IMR-90 (cell line): ENCODE measurements at regions not wholly inside any gene's neighbourhood (a gene's known extent, or its start where the extent isn't known, plus 50 kb on each side); places are given as distances from the start of the nearest gene placed in this dataset.

Experiments used
- ATAC-seq: fragments of 200-7000 bp; cut with Tn5 transposase; 2 replicates; pipeline ENCODE4 v1.9.1; 2020; ENCODE audit warnings: low read depth, mild to moderate bottlenecking, moderate library complexity
- BruUV-seq: library from RNA; stranded (reverse); fragments of 400-500 nt; replicated peaks from 2 replicates; lab custom pipeline; 2021; lab: Mats Ljungman, UMichigan
- CTCF ChIA-PET: fragments of 300-600 bp; formaldehyde crosslinking; extraction: SDS; loops from one replicate; lab custom pipeline; 2021; ENCODE audit warnings: antibody characterized with exemption; lab: Yijun Ruan, JAX
- POLR2A ChIA-PET: fragments of 300-600 bp; sonication (Branson Sonifier 250); formaldehyde crosslinking; loops from one replicate; lab custom pipeline; 2022; ENCODE audit warnings: antibody characterized with exemption; ENCODE audit not compliant: unreplicated experiment; lab: Charles Lee
- DNase-seq: peaks from one replicate; pipeline ENCODE4 v3.0.0; 2013
- H2AFZ ChIP-seq: replicated peaks from 2 replicates; pipeline ENCODE3; 2013; ENCODE audit warnings: low read length, mild to moderate bottlenecking; ENCODE audit not compliant: poor library complexity
- H2AK5ac ChIP-seq: 2 replicates; pipeline ENCODE4 v1.6.1; 2013; ENCODE audit warnings: low read depth, low read length, inconsistent platforms
- H2AK9ac ChIP-seq: replicated peaks from 2 replicates; pipeline ENCODE3; 2013; ENCODE audit warnings: mild to moderate bottlenecking, low read depth, low read length, moderate library complexity; ENCODE audit not compliant: poor library complexity
- H2BK120ac ChIP-seq: 2 replicates; pipeline ENCODE4 v1.6.1; 2013; ENCODE audit warnings: low read depth, low read length, inconsistent platforms
- H2BK15ac ChIP-seq: 3 replicates; pipeline ENCODE4 v1.6.1; 2013; ENCODE audit warnings: low read depth, low read length, inconsistent platforms
- H2BK20ac ChIP-seq: 2 replicates; pipeline ENCODE4 v1.6.1; 2013; ENCODE audit warnings: low read depth, mild to moderate bottlenecking, inconsistent platforms, low read length, moderate library complexity
- H2BK5ac ChIP-seq: 2 replicates; pipeline ENCODE4 v1.6.1; 2013; ENCODE audit warnings: mild to moderate bottlenecking, low read depth, low read length, inconsistent platforms; ENCODE audit not compliant: poor library complexity, severe bottlenecking
- H3K14ac ChIP-seq: replicated peaks from 2 replicates; pipeline ENCODE4 v1.6.1; 2013; ENCODE audit warnings: low read depth, low read length, inconsistent platforms
- H3K18ac ChIP-seq: 2 replicates; pipeline ENCODE4 v1.6.1; 2013; ENCODE audit warnings: low read depth, low read length, control low read depth
- H3K23ac ChIP-seq: 2 replicates; pipeline ENCODE4 v1.6.1; 2013; ENCODE audit warnings: low read depth, low read length, inconsistent platforms
- H3K27ac ChIP-seq: 2 replicates; pipeline ENCODE4 v1.5.1; 2013; ENCODE audit warnings: mild to moderate bottlenecking, control low read depth, low read length; ENCODE audit not compliant: insufficient read depth
- H3K27me3 ChIP-seq: 2 replicates; pipeline ENCODE4 v1.6.1; 2013; ENCODE audit warnings: low read length; ENCODE audit not compliant: control insufficient read depth, insufficient read depth
- H3K36me3 ChIP-seq: 2 replicates; pipeline ENCODE4 v1.6.1; 2013; ENCODE audit warnings: low read length, mixed read lengths; ENCODE audit not compliant: control insufficient read depth, insufficient read depth
- H3K4ac ChIP-seq: 2 replicates; pipeline ENCODE4 v1.6.1; 2013; ENCODE audit warnings: low read depth, low read length, inconsistent platforms
- H3K4me1 ChIP-seq: 2 replicates; pipeline ENCODE4 v1.6.1; 2013; ENCODE audit warnings: low read length, mixed read lengths; ENCODE audit not compliant: control insufficient read depth, insufficient read depth
- H3K4me2 ChIP-seq: 2 replicates; pipeline ENCODE4 v1.6.1; 2013; ENCODE audit warnings: low read depth, mild to moderate bottlenecking, control low read depth, low read length, moderate library complexity
- H3K4me3 ChIP-seq: 2 replicates; pipeline ENCODE4 v1.5.1; 2013; ENCODE audit warnings: low read depth, mild to moderate bottlenecking, control low read depth, low read length, moderate library complexity; ENCODE audit not compliant: insufficient read depth
- H3K56ac ChIP-seq: 2 replicates; pipeline ENCODE4 v1.6.1; 2013; ENCODE audit warnings: low read length, inconsistent platforms; ENCODE audit not compliant: insufficient read depth; ENCODE audit errors: extremely low read depth
- H3K79me1 ChIP-seq, 2 experiments: 2 replicates each; pipeline ENCODE4 v1.6.1; 2013; ENCODE audit warnings: low read length in 2 of 2, inconsistent platforms in 1 of 2, low read depth in 1 of 2
- H3K9ac ChIP-seq: 2 replicates; pipeline ENCODE4 v1.6.1; 2013; ENCODE audit warnings: low read depth, low read length, control low read depth
- H3K9me1 ChIP-seq: 2 replicates; pipeline ENCODE4 v1.6.1; 2013; ENCODE audit warnings: low read length, inconsistent platforms; ENCODE audit not compliant: insufficient read depth
- H3K9me3 ChIP-seq: 2 replicates; pipeline ENCODE4 v1.6.1; 2013; ENCODE audit warnings: low read length; ENCODE audit not compliant: control insufficient read depth, insufficient read depth
- H4K20me1 ChIP-seq: 2 replicates; pipeline ENCODE4 v1.6.1; 2013; ENCODE audit warnings: low read length, inconsistent platforms; ENCODE audit not compliant: insufficient read depth
- H4K5ac ChIP-seq: 2 replicates; pipeline ENCODE4 v1.6.1; 2013; ENCODE audit warnings: mild to moderate bottlenecking, low read depth, low read length, control low read depth
- H4K8ac ChIP-seq, 2 experiments: 2 replicates each; pipeline ENCODE4 v1.6.1; 2013; ENCODE audit warnings: low read depth in 2 of 2, low read length in 2 of 2, control low read depth in 1 of 2, inconsistent platforms in 1 of 2
- H4K91ac ChIP-seq: 2 replicates; pipeline ENCODE4 v1.6.1; 2013; ENCODE audit warnings: low read depth, low read length, inconsistent platforms; ENCODE audit not compliant: insufficient read depth
- CEBPB ChIP-seq: IDR thresholded peaks from 2 replicates; pipeline ENCODE4 v1.6.1; 2012; ENCODE audit warnings: low read depth, low read length, improper control_type of control experiment
- CHD1 ChIP-seq: IDR thresholded peaks from 2 replicates; pipeline ENCODE4 v1.6.1; 2012; ENCODE audit warnings: low read depth, low read length, improper control_type of control experiment
- CTCF ChIP-seq: conservative IDR thresholded peaks from 2 replicates; pipeline ENCODE4 v1.5.1; 2012; ENCODE audit warnings: mild to moderate bottlenecking, low read depth, low read length, improper control_type of control experiment
- FOS ChIP-seq: fragments of 150-350 bp; IDR thresholded peaks from 2 replicates; pipeline ENCODE4 v1.6.1; 2016; ENCODE audit warnings: low read depth, low read length
- MAFK ChIP-seq: IDR thresholded peaks from 2 replicates; pipeline ENCODE4 v1.6.1; 2012; ENCODE audit warnings: low read depth, low read length, improper control_type of control experiment
- MAZ ChIP-seq: IDR thresholded peaks from 2 replicates; pipeline ENCODE4 v1.6.1; 2012; ENCODE audit warnings: low read depth, mild to moderate bottlenecking, low read length, improper control_type of control experiment, moderate library complexity, borderline replicate concordance
- MXI1 ChIP-seq: IDR thresholded peaks from 2 replicates; pipeline ENCODE4 v1.6.1; 2012; ENCODE audit warnings: low read depth, mild to moderate bottlenecking, low read length, moderate library complexity, borderline replicate concordance
- NFE2L2 ChIP-seq: fragments of 150-350 bp; IDR thresholded peaks from 2 replicates; pipeline ENCODE4 v1.6.1; 2016; ENCODE audit warnings: low read depth, mild to moderate bottlenecking, low read length
- POLR2A ChIP-seq: IDR thresholded peaks from 2 replicates; pipeline ENCODE4 v1.6.1; 2012; ENCODE audit warnings: mild to moderate bottlenecking, low read depth, low read length
- RAD21 ChIP-seq: IDR thresholded peaks from 2 replicates; pipeline ENCODE4 v1.6.1; 2012; ENCODE audit warnings: low read length, improper control_type of control experiment
- RCOR1 ChIP-seq: IDR thresholded peaks from 2 replicates; pipeline ENCODE4 v1.6.1; 2012; ENCODE audit warnings: mild to moderate bottlenecking, low read length, improper control_type of control experiment; ENCODE audit not compliant: insufficient replicate concordance
- RFX5 ChIP-seq: IDR thresholded peaks from 2 replicates; pipeline ENCODE4 v1.8.0; 2012; ENCODE audit warnings: low read depth, mild to moderate bottlenecking, low read length, moderate library complexity
- SMC3 ChIP-seq: fragments of 150-350 bp; IDR thresholded peaks from 2 replicates; pipeline ENCODE4 v1.6.1; 2016; ENCODE audit warnings: low read depth, mild to moderate bottlenecking, antibody characterized with exemption, low read length, moderate library complexity
- WGBS, 2 experiments: methylation state at CpG; one replicate each; pipeline versions ENCODE4 v1.1.5 to v1.1.7; 2013; ENCODE audit warnings: missing lambda C conversion rate in 2 of 2; ENCODE audit not compliant: insufficient read length in 1 of 2; ENCODE audit errors: extremely low coverage in 2 of 2; 5-methylcytosine and 5-hydroxymethylcytosine counted together
- dilution Hi-C: fragments of 300-500 bp; cut with HindIII; formaldehyde crosslinking; loops from one replicate; pipeline ENCODE4 v1.14.3; 2018; ENCODE audit warnings: low sequenced_read_pairs; ENCODE audit not compliant: unreplicated experiment
- in situ Hi-C: fragments of 300-500 bp; cut with MboI; formaldehyde crosslinking; loops from 3 replicates; pipeline ENCODE4 v1.14.3; 2019; ENCODE audit warnings: low sequenced_read_pairs, inconsistent platforms, mixed read lengths
- intact Hi-C: fragments of 100-400 bp; cut with micrococcal nuclease; formaldehyde crosslinking; loops from 2 replicates; pipeline ENCODE4 v1.10.0; 2022
- TF ChIP-seq, protein P1 (sequence below): fragments of 150-350 bp; IDR thresholded peaks from 2 replicates; pipeline ENCODE4 v1.6.1; 2016; ENCODE audit warnings: low read depth, mild to moderate bottlenecking, low read length, moderate library complexity, borderline replicate concordance
- TF ChIP-seq, protein P2 (sequence below): fragments of 150-350 bp; IDR thresholded peaks from 2 replicates; pipeline ENCODE4 v1.6.1; 2017; ENCODE audit warnings: mild to moderate bottlenecking, antibody characterized with exemption, low read length, low read depth

DNA sequence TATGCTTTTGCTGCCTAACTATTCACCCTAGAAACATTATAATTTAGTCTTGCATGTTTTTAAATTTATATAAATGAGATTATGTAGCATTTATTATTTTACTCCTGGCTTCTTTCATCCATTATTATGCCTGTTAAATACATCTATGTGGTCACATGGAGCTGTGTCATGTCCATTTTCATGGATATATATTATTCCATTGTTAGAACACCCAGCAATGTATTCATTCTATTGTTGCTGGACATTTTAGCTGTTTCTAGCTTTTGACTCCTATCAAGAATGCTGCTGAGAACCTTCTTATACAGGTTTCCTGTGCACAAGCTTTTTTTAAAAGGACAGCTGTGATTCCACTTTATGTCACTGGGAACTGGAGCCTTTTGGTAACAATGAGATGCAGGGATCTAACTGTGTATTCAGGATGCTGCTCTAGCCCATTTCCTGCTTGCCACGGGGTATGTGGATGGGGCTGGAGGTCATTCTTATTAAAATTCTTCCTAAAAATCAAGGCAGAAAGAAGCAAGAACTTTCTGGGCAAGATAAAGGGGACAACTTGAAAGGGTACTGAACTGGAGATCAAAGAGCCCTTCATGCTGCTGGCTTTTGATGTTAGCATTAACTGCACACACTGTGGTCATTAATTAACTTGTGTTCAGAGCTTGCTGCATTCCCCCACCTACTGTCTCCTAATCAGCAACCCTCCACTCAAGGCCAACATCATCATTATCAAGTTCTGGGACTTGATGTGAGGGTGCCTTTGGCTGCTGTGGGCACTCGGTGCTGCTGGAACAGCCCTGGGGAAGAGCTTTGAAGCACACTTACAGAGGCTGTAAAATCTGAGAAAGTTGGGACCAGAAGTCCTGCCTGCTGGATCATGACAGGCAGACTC lies 96.6 kb upstream of the AKIRIN2 start:
- H3K56ac ChIP-seq: no peak overlapping the region
- intact Hi-C loops (no loop called here), in situ Hi-C loops (no loop called here), dilution Hi-C loops (no loop called here)
- H3K4ac ChIP-seq: no peak overlapping the region
- no peaks in the 10 kb centered on the region for H3K79me1 ChIP-seq
- H2BK5ac ChIP-seq: no peak overlapping the region
- H2AK9ac ChIP-seq: no peak overlapping the region
- H3K18ac ChIP-seq: no peak overlapping the region
- no peaks in the 10 kb centered on the region for H3K9me1 ChIP-seq
- H3K27me3 ChIP-seq: peaks cover 2% of the 10 kb centered on the region; the same call in 1 of the 2 replicates
- H3K4me2 ChIP-seq: no peak overlapping the region
- DNase-seq (no peak), ATAC-seq (no peak)
- no peak overlapping the region for H4K8ac ChIP-seq
- no TSS peak for BruUV-seq
- ChIA-PET POLR2A (no interaction called here), CTCF (interaction anchor here (0.7 kb wide), 1 partner anchor 24 kb away, joined by 3 read pairs; no protein-coding TSS in a partner anchor)
- no peak overlapping the region for H3K4me3 ChIP-seq
- H3K9ac ChIP-seq: no peak overlapping the region
- H4K20me1 ChIP-seq: no peaks in the 10 kb centered on the region
- TF ChIP-seq SMC3 (no peak), CTCF (no peak), MAZ (no peak), NFE2L2 (no peak), RAD21 (no peak), RFX5 (no peak), CHD1 (no peak), MAFK (no peak), POLR2A (no peak), FOS (no peak), CEBPB (no peak), RCOR1 (no peak), MXI1 (no peak)
- TF ChIP-seq, protein P1, sequence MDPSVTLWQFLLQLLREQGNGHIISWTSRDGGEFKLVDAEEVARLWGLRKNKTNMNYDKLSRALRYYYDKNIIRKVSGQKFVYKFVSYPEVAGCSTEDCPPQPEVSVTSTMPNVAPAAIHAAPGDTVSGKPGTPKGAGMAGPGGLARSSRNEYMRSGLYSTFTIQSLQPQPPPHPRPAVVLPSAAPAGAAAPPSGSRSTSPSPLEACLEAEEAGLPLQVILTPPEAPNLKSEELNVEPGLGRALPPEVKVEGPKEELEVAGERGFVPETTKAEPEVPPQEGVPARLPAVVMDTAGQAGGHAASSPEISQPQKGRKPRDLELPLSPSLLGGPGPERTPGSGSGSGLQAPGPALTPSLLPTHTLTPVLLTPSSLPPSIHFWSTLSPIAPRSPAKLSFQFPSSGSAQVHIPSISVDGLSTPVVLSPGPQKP: no peak
- TF ChIP-seq, protein P2, sequence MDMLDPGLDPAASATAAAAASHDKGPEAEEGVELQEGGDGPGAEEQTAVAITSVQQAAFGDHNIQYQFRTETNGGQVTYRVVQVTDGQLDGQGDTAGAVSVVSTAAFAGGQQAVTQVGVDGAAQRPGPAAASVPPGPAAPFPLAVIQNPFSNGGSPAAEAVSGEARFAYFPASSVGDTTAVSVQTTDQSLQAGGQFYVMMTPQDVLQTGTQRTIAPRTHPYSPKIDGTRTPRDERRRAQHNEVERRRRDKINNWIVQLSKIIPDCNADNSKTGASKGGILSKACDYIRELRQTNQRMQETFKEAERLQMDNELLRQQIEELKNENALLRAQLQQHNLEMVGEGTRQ: no peak
- no peaks in the 10 kb centered on the region for H3K9me3 ChIP-seq
- H3K4me1 ChIP-seq: no peaks in the 10 kb centered on the region
- no peak overlapping the region for H2BK20ac ChIP-seq
- no peak overlapping the region for H2AFZ ChIP-seq
- H4K91ac ChIP-seq: no peak overlapping the region
- no peaks in the 10 kb centered on the region for H3K36me3 ChIP-seq
- no peak overlapping the region for H3K27ac ChIP-seq
- no peak overlapping the region for H3K14ac ChIP-seq
- WGBS, 2 experiments: 38% methylated on average over 1 of the region's 2 CpGs; no CpG with 5 or more reads in 1 of the 2 experiments
- no peak overlapping the region for H2BK120ac ChIP-seq
- no peak overlapping the region for H3K23ac ChIP-seq
- no peak overlapping the region for H2BK15ac ChIP-seq
- no peak overlapping the region for H4K5ac ChIP-seq
- no peak overlapping the region for H2AK5ac ChIP-seq
